GM19438 (cell line): ENCODE measurements at regions not wholly inside any gene's neighbourhood (a gene's known extent, or its start where the extent isn't known, plus 50 kb on each side); places are given as distances from the start of the nearest gene placed in this dataset.
"Not testable (repeated sequence)": the region's sequence is repeated elsewhere in the genome, so short reads cannot be mapped to it uniquely, and the experiment has no call there.

Source experiments
- ATAC-seq: cut with Tn5 transposase; IDR thresholded peaks from one replicate; pipeline ENCODE4 v1.9.1; 2021; ENCODE audit warnings: low read depth; ENCODE audit not compliant: unreplicated experiment

DNA sequence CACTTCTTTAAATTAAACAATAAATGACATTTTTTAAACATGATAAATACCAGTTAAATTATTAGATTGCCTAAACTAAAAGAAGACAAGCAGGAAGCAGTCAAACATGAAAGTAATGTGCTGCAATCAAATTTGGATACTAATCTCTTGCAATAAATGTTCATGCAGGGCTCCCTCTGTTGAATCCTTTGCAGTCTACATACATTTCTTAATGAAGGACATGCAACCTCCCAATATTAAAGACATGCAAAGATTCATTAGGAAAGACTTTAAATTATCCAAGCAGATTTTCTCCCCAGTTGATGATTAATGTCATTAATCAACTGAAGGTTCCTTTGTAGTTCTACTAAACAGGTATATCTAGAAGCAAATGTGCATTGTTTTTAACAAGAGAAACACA lies 245.4 kb downstream of the ZIC4 start:
- no peak for ATAC-seq

DNA sequence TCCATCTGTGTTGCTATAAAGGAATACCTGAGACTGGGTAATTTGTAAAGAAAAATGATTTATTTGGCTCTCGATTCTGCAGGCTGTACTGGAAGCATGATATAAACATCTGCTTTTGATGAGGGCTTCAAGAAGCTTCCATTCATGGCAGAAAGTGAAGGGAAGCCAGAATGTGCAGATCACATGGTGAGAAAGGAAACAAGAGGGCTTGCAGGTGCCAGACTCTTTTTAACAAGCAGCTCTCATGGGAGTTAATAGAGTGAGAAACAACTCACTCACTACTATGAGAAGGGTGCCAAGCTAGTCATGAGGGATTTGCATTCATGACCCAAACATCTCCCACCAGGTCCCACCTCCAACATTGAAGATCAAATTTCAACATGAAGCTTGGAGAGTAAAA lies 247.2 kb downstream of the ZIC4 start:
- no peak for ATAC-seq

DNA sequence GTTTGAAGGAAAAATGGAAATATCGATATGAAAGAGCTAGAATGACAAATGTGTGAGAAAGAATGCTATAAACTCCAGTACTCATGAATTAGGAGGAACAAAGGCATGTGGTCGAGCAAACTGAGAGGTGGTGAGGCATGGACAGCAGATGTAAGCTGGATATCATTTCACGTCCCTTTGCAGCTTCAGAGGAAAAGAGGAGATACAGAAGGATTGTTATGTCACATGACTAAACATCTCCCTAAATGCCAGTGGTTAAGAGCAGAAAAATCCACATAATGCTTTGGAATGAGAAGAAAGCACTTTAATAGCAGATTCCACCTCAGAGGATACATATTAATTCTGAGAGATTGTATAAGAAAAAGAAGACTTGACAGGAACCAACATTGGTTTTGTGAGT lies 248.7 kb downstream of the ZIC4 start:
- ATAC-seq, result no peak

DNA sequence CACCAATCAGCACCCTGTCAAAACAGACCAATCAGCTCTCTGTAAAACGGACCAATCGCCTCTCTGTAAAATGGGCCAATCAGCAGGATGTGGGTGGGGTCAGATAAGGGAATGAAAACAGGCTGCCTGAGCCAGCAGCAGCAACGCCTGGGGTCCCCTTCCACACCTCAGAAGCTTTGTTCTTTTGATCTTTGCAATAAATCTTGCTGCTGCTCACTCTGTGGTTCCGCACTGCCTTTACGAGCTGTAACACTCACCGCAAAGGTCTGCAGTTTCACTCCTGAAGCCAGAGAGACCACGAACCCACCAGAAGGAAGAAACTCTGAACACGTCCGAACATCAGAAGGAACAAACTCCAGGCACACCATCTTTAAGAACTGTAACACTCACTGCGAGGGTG lies 251.4 kb downstream of the ZIC4 start:
- ATAC-seq, result not testable (repeated sequence)

DNA sequence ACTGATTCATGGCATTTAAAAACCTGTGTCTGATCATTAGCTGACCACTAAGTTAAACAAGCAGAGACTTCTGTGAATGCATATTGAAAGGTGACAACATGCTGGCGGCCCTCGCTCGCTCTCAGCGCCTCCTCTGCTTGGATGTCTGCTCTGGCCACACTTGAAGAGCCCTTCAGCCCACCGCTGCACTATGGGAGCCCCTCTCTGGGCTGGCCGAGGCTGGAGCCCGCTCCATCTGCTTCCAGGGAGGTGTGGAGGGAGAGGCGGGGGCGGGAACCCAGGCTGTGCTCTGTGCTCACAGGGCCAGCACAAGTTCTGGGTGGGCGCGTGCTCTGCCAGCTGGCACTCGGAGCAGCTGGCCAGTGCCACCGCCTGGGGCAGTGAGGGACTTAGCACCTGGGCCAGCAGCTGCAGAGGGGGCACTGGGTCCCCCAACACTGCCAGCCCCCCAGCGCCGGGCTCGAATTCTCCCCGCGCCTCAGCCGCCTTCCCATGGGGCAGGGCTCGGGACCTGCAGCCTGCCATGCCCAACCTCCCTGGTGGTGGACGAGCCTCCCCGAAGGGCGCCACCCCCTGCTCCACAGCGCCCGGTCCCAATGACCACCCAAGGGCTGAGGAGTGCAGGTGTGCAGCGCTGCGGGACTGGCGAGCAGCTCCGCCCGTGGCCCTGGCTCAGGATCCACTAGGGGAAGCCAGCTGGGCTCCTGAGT lies 252.4 kb downstream of the ZIC4 start:
- ATAC-seq, result no peak

DNA sequence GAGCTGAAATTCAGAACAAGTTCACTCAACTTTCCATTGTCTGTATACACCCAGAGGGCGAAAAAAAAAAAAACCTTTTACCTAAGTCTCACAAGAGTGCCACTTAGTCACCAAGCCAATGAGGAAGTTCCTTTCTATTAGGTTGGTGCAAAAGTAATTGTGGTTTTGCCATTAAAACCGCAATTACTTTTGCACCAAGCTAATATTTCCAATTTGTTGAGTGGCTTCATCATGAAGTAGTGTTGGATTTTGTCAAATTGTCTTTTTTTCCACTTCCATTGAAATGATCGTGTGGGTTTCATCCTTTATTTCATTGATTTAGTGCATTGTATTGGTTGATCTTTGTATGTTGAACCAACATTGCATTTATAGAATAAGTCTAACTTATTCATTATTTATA lies 253.9 kb downstream of the ZIC4 start:
- no peak for ATAC-seq

DNA sequence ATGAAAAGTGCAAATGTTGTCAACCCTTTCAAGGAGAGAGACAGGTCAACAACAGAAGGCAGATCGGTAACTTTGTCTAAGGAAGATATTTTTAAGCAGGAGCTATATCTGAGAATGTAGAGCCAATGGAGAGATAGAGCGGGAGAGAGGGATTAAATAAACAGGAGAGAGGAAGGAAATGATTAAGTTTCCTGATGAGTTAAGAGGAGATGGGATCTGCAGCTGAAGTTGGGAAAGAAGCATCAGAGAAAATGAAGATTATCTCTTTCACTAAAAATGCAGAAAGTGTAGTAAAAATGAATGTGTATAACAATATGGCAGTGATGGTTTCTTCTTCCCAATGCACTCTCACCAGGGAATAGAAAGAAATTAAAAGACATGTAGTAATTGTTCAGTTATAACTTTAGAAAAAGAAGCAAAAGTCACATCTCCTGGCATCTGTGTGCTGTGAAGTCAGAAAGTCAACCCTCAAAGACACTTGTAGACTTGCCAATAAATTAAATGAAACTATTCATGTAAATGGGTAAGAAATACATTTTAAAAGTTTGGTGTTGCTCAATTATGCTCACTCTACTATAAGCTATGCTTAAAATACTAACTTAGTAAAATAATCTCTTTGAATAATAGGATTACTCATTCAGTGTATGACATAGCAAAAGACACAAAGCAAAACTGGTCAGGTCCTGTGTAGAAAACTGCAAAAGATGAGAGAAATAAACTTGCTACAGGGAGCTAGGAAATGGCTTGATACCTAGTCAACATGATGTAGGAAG lies 264.6 kb downstream of the ZIC4 start:
- no peak for ATAC-seq

DNA sequence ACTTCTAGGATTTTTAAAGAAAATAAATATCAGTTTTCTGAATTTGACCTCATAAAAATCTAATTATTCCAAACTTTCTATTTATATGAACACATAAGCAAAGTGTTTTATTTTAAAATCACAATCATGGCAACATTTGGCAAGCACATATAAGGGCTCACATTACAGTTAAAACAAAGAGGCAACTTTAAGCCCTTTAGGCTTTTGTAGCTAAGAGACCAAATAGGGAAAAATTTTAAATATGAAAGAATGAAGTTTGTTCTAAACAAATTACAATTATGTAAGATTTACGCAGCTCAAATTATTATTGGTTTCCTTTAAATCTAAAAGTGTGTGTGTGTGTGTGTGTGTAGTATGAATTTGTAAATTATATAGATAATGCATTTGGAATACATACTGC lies 267.0 kb downstream of the ZIC4 start:
- no peak for ATAC-seq

DNA sequence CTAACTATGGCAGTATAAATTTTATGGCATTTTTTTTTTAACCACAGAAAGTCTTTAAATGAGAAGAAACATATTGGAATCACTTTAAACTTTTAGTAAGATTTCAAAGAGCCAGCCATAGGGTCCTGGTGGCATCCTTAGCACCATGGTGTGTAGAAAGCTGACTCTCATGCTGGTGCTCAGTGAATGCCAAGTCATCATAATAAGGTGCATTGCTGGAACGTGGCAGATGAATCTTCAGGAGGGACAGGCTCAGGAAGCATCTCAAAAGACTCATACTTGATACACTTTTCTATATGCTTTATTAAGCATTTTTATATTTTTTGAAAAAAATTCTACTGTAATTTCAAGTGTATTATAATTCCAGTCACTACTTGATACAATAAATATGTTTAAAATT lies 274.2 kb downstream of the ZIC4 start:
- ATAC-seq, result no peak

DNA sequence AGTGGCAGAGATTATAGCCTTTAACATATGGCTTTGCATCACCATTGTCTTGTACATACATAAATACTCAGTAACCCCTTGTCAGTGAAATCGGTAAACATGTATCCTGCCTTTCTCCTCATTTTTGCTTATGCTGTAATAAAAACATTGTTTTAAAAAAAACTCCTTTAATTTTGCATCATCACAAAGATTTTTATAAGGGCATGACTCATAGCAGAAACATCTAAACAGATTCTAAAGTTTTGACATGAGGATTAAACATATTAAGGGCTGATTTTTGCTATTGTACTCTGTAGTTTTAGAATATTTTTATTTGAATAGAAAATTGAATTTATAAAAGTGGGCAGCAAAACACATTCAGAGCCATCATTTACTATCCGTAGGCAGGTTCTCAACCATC lies 275.9 kb downstream of the ZIC4 start:
- ATAC-seq, result no peak

DNA sequence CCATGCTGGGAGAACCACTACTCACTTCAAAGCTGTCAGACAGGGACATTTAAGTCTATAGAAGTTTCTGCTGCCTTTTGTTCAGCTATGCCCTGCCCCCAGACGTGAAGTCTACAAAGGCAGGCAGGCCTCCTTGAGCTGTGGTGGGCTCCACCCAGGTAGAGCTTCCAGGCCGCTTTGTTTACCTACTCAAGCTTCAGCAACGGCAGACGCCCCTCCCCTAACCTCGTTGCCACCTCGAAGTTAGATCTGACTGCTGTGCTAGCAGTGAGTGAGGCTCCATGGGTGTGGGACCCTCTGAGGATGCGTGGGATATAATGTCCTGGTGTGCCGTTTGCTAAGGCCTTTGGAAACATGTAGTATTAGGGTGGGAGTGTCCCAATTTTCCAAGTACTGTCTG lies 276.7 kb downstream of the ZIC4 start:
- no peak for ATAC-seq

DNA sequence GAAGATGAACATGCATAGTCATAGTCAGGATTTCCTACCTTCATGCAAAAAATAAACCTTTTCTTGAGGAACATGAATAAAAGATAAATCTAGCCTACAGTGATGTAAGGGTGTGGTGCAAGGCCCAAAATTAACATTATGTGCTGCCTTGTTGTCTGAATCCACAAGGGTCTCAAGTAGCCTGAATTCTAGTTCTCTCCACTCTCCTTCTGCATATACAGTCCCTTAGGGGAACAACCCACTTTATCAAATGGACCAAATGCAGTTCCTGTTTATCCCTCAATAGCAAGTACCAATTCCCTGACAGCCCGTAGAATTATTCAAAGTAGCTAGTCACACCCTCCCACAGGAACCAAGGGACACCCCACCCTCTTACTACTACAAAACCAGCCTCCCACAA lies 284.0 kb downstream of the ZIC4 start:
- ATAC-seq, result no peak

DNA sequence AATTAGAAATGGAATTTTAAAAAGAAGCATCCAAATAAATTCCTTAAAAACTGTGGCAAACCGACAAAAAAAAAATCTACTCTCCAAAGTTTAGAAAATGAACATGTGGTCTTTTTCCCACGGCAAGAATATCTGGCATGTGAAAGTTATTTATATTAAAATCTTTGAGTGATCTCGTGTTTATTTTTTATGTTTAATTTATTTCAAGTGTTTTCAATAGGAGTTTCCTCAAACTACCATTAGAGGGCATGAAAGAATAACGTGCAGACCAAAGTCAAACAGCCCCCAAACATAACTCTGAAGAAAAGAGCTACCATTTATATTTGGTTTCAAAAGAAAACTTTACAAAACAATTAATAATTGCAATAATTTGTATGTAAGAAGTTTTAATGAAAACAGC lies 286.4 kb downstream of the ZIC4 start:
- ATAC-seq, result no peak

DNA sequence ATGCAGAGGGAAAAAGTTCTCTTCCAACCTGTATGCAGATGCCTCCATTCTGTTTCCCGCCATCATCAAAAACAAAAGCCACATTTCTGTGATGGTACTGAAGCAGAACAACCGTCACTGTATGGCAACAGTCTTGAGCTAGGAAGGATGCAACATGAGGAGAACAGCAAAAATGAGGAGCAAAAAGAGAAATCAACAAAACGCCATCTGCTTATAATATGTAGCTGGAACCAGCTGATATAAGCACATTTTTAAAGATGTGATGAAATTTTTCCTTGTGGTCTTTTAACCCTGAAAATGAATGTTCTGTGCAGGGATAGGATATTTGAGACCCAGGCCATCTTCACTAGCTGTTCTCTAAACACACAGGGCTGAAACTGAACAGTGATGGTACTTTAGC lies 287.0 kb downstream of the ZIC4 start:
- no peak for ATAC-seq

DNA sequence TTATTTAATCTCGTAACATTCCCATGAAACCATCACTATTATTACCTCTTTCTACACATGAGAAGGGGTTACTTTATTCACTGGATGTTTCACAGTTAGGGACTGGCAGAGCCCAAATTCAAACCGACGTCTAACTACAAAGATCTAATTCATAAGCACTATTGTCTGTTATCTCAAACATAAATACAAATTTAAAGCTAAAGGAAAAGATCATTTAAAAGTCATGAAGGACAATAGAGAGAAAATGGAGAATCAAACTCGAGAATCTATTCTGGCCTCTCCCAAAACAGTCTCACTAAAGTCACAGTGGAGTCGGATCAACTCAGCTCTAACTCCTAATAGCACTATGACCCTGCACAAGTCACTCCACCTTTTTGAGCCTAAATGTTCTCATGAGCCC lies 287.7 kb downstream of the ZIC4 start:
- no peak for ATAC-seq

DNA sequence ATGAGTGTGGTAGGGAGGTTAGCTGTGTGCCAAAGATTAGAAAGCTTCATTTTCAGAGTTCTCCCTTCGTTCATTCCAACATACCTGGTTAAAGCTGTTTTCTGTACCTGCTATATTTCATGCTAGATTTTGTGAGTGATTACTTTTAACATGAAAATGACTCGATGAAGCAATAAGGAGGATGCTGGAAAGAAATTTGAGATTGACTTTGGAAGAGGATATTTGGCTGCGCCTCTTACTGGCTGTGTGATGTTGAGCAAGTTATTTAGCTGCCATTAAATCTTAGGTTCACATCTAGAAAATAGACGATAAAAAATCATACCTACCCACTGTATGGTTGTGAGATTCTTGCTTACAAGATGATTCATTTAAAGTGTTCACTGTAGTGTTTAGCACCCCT lies 288.7 kb downstream of the ZIC4 start:
- ATAC-seq, result no peak

DNA sequence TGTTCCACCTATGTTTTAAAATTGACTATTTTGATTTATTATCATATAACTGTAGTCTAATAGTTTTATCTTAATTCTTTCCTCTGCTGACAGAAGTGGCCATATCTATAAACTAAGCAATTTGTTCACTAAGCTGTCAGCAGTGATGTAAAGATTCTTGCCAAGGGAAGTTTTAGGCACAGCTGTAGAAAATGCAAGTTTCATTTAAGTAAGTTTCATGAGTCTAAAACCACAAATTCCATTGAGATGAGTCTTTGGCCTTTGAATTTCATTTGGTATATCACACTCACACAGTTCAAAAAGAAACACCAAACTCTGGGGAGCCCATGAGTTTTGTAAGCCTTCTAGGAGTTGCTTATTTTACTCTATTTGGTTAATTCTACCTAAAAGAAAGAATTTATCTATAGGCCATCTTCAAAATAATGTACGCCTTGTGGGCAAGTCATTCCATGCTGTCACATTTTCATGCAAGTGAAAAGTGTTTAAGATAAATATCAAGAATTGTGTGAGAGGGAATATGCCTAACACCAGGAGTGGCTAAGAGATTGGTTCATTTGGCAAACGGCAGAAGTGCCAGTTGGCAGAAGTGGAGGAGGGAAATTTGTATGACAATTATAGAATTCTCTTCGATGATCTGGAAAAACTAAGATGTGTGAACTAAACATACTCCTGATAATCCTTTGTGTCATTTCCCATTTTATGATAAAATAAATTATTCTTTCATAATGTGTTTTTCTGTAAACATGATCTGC lies 292.9 kb downstream of the ZIC4 start:
- no peak for ATAC-seq

DNA sequence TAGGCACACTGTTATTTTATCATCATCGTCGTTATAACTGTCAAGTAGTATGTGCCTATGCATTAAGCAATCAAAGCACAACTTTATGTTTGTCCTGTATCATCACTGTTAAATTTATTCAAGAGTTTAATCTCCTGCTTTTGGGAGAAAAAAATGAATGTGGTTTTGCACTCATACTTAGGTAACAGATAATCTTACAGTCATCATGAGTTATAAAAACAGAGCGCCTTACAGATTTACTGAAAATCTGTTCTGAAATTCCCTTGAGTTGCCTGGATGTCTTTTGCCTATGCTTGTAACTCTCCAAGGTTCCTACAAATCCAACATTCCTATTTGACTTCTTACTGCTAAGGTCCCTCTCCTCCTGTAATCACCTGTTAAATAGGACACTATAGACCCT lies 307.3 kb downstream of the ZIC4 start:
- no peak for ATAC-seq

DNA sequence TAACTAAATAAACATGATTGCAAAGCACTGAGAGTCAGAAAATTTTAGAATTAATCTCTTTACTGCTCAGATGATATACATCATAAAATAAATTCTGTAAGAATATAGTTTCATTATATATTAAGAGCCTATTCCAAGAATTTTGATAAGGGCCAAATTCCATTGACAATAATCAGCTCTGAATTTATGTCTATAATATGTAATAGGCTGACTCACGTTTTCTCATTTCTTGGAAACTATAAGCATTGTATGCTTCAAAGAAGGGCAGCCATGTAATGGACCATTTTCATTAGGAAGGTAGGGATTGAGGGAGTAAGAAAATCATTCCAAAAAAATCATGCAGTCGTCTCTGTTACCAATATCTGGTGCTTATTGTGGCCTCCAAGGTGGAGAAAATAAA lies 315.9 kb downstream of the ZIC4 start:
- no peak for ATAC-seq

DNA sequence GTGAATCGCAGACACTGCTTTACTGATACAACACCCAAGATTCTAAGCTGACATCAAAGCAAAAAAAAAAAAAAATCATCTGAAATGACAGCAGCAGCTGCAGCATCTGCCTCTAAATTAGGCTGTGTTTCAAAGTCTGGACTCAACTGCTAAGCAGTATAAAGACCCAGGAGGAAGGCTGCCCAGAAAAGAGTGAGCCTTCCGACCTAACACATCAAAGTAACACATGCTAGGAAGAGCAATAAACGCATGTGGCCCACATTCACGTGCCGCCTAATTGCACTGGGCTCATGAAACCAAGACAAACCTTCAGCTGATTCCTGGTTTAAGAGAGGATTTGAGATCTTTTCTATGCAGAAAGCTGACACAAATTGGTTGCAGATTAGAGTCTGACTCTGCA lies 317.1 kb downstream of the ZIC4 start:
- ATAC-seq, result no peak

DNA sequence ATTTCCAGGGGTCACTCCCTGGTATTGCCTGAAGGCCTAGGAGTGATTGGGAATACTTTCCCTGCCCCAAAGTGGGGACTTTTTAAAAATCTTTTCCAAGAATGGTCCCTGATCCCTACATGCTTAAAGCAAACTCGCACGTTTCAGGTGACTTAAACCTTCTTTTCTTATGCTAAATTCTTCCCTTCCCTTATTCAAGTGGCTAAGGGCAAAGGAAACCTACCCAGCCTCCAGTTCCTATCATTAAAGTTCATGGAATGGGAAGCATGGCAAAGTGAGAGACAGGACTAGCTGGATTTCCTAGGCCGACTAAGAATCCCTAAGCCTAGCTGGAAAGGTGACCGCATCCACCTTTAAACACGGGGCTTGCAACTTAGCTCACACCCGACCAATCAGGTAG lies 346.8 kb downstream of the ZIC4 start:
- not testable (repeated sequence) for ATAC-seq

DNA sequence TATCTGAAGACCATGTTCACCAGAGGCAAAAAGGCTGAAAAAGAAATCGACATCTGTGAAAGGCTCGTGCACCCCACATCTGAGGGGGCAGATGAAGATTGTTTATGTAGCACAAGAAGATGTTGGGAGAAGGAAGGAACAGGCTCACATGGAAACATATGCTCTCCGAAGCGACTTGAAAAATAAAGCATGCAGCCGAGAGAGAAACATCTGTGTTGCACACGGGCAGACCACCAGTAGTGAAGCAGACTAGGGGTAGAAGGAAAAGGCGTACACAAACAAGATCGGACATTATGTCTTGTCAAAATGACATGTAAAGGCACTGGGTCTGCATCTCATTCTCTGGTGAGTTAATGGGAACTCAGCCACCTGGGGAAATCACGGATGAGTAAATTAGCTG lies 356.5 kb downstream of the ZIC4 start:
- ATAC-seq, result no peak
